ENCODE measurements at regions not wholly inside any gene's neighbourhood (a gene's known extent, or its start where the extent isn't known, plus 50 kb on each side); places are given as distances from the start of the nearest gene placed in this dataset.

GRCh38 chr4:164368894-164369293 lies 385.0 kb upstream of the SMIM31 start:
- POLR2A ChIA-PET, result interaction anchor here (0.6 kb wide), 1 partner anchor 270 kb away, joined by 3 read pairs; no protein-coding TSS in a partner anchor
- BruUV-seq (replicated peaks), result no TSS peak
- CTCF ChIA-PET, result no interaction called here
- Mint-ChIP-seq H3K4me1 (ENCODE audit: insufficient read depth, unreplicated experiment) (no peaks in the 10 kb centered on the region), H3K27ac (ENCODE audit: low read depth, unreplicated experiment) (no peak overlapping the region), H3K9me3 (ENCODE audit: unreplicated experiment) (no peaks in the 10 kb centered on the region), H3K27me3 (ENCODE audit: insufficient read depth, unreplicated experiment) (no peaks in the 10 kb centered on the region), H3K36me3 (ENCODE audit: insufficient read depth, unreplicated experiment) (no peaks in the 10 kb centered on the region), H3K4me3 (ENCODE audit: unreplicated experiment) (no peak overlapping the region)
- DNase-seq (ENCODE audit: unreplicated experiment), result no peak
- TF ChIP-seq CTCF (IDR thresholded peaks at IDR 0.05; ENCODE audit: unreplicated experiment), result no peak
- intact Hi-C loops (cut with micrococcal nuclease), result no loop called here

GRCh38 chr4:164373021-164373420 lies 380.9 kb upstream of the SMIM31 start:
- Mint-ChIP-seq H3K9me3 (ENCODE audit: unreplicated experiment) (peaks cover 4% of the 10 kb centered on the region), H3K4me3 (ENCODE audit: unreplicated experiment) (no peak overlapping the region), H3K4me1 (ENCODE audit: insufficient read depth, unreplicated experiment) (no peaks in the 10 kb centered on the region), H3K27ac (ENCODE audit: low read depth, unreplicated experiment) (no peak overlapping the region), H3K36me3 (ENCODE audit: insufficient read depth, unreplicated experiment) (no peaks in the 10 kb centered on the region), H3K27me3 (ENCODE audit: insufficient read depth, unreplicated experiment) (no peaks in the 10 kb centered on the region)
- no TSS peak for BruUV-seq (replicated peaks)
- ChIA-PET CTCF (interaction anchor here (0.6 kb wide), 1 partner anchor 155 kb away, joined by 4 read pairs; no protein-coding TSS in a partner anchor), POLR2A (no interaction called here)
- TF ChIP-seq CTCF (IDR thresholded peaks at IDR 0.05; ENCODE audit: unreplicated experiment), result no peak
- no peak for DNase-seq (ENCODE audit: unreplicated experiment)
- intact Hi-C loops (cut with micrococcal nuclease), result no loop called here

- no peak for TF ChIP-seq CTCF (IDR thresholded peaks at IDR 0.05; ENCODE audit: unreplicated experiment)
- Mint-ChIP-seq H3K4me3 (ENCODE audit: unreplicated experiment) (no peak overlapping the region), H3K4me1 (ENCODE audit: insufficient read depth, unreplicated experiment) (no peaks in the 10 kb centered on the region), H3K36me3 (ENCODE audit: insufficient read depth, unreplicated experiment) (no peaks in the 10 kb centered on the region), H3K27me3 (ENCODE audit: insufficient read depth, unreplicated experiment) (no peaks in the 10 kb centered on the region), H3K9me3 (ENCODE audit: unreplicated experiment) (peaks cover 7% of the 10 kb centered on the region), H3K27ac (ENCODE audit: low read depth, unreplicated experiment) (no peak overlapping the region)
- no peak for DNase-seq (ENCODE audit: unreplicated experiment)
- CTCF ChIA-PET, result no interaction called here
- intact Hi-C loops (cut with micrococcal nuclease), result no loop called here
- POLR2A ChIA-PET, result no interaction called here
- no TSS peak for BruUV-seq (replicated peaks)
These were observed 376.7 kb upstream of the SMIM31 start for GRCh38 chr4:164377277-164377676.

GRCh38 chr4:164378361-164378760 lies 375.6 kb upstream of the SMIM31 start:
- peaks cover 7% of the 10 kb centered on the region for H3K9me3 Mint-ChIP-seq (ENCODE audit: unreplicated experiment)
- ChIA-PET CTCF (interaction anchor here (0.8 kb wide), 1 partner anchor 17 kb away, joined by 5 read pairs; no protein-coding TSS in a partner anchor), POLR2A (no interaction called here)
- H3K27me3 Mint-ChIP-seq (ENCODE audit: insufficient read depth, unreplicated experiment), result no peaks in the 10 kb centered on the region
- no TSS peak for BruUV-seq (replicated peaks)
- H3K4me1 Mint-ChIP-seq (ENCODE audit: insufficient read depth, unreplicated experiment), result no peaks in the 10 kb centered on the region
- H3K36me3 Mint-ChIP-seq (ENCODE audit: insufficient read depth, unreplicated experiment), result no peaks in the 10 kb centered on the region
- no peak overlapping the region for H3K27ac Mint-ChIP-seq (ENCODE audit: low read depth, unreplicated experiment)
- DNase-seq (ENCODE audit: unreplicated experiment), result no peak
- TF ChIP-seq CTCF (IDR thresholded peaks at IDR 0.05; ENCODE audit: unreplicated experiment), result no peak
- intact Hi-C loops (cut with micrococcal nuclease), result no loop called here
- no peak overlapping the region for H3K4me3 Mint-ChIP-seq (ENCODE audit: unreplicated experiment)

Data from MCF 10A (cell line).